ENCODE measurements at regions not wholly inside any gene's neighbourhood (a gene's known extent, or its start where the extent isn't known, plus 50 kb on each side); places are given as distances from the start of the nearest gene placed in this dataset.

DNA sequence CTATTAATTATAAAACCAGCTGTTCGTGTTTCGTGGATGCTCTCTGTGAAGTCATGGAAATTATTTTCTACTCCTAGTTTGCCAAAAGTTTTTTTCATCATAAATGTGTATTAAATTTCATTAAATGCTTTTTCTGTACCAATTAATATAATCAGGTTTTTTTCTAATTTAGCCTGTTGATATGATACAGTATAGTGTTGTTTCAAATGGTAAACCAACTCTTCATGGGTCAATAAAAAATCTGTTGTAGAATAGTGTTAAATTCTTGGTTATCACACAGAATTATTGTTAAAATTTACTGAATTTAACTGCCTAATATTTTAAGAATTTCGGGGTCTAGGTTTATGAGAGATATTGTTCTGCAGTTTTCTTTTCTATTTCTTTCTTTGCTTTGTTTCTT, 505.9 kb upstream of the MANEA start:
- Histone ChIP-seq H2BK15ac (ENCODE audit: low read length) (no peak overlapping the region), H3K4me1 (replicated peaks in 1 of 4; ENCODE audit: control insufficient read depth in 3 of 4, insufficient read depth in 4 of 4, low read length in 3 of 4) (no peaks in the 10 kb centered on the region), H4K20me1 (replicated peaks in 1 of 2; ENCODE audit: control insufficient read depth in 1 of 2, insufficient read depth in 2 of 2, low read length in 2 of 2) (no peaks in the 10 kb centered on the region), H3K4ac (replicated peaks; ENCODE audit: insufficient read length, low read depth, low read length) (no peak overlapping the region), H3K18ac (ENCODE audit: extremely low read depth, low read length) (no peak overlapping the region), H3K9ac (replicated peaks in 1 of 4; ENCODE audit: extremely low read depth in 1 of 4, low read depth in 3 of 4, low read length in 3 of 4) (no peak overlapping the region), H2BK12ac (ENCODE audit: low read depth, low read length) (no peak overlapping the region), H3K56ac (replicated peaks; ENCODE audit: insufficient read length, low read depth, low read length) (no peak overlapping the region), H2AK5ac (ENCODE audit: low read depth, low read length) (no peak overlapping the region), H3K14ac (ENCODE audit: insufficient read length) (no peak overlapping the region), H4K8ac (ENCODE audit: extremely low read depth, insufficient read depth, low read length) (no peak overlapping the region), H4K5ac (ENCODE audit: insufficient read length, low read depth, low read length) (no peak overlapping the region), H3K27ac (ENCODE audit: low read depth, low read length) (no peak overlapping the region), H2BK5ac (ENCODE audit: low read depth, low read length) (no peak overlapping the region), H2AFZ (ENCODE audit: low read length) (no peak overlapping the region), H3K79me1 (ENCODE audit: low read depth, low read length) (no peaks in the 10 kb centered on the region), H3K36me3 (ENCODE audit: control insufficient read depth in 2 of 4, insufficient read depth in 4 of 4, low read length in 3 of 4) (no peaks in the 10 kb centered on the region), H3K23ac (ENCODE audit: insufficient read length) (no peak overlapping the region), H3K9me3 (ENCODE audit: insufficient read depth in 2 of 2, low read depth in 1 of 2, low read length in 1 of 2) (no peaks in the 10 kb centered on the region), H2BK20ac (ENCODE audit: low read length) (no peak overlapping the region), H2BK120ac (replicated peaks; ENCODE audit: low read depth, low read length) (no peak overlapping the region), H3K27me3 (replicated peaks in 1 of 4; ENCODE audit: control insufficient read depth in 3 of 4, extremely low read depth in 1 of 4, insufficient read depth in 3 of 4, low read length in 3 of 4) (no peaks in the 10 kb centered on the region), H4K91ac (replicated peaks; ENCODE audit: insufficient read length, low read length) (no peak overlapping the region), H3K23me2 (ENCODE audit: low read depth, low read length) (no peaks in the 10 kb centered on the region), H3K4me3 (ENCODE audit: extremely low read depth in 1 of 4, insufficient read depth in 2 of 4, low read depth in 3 of 4, low read length in 4 of 4) (no peak overlapping the region), H3K79me2 (ENCODE audit: control insufficient read depth in 1 of 2, insufficient read depth in 2 of 2, low read length in 2 of 2) (no peaks in the 10 kb centered on the region), H3K4me2 (ENCODE audit: insufficient read depth in 1 of 2, low read depth in 2 of 2, low read length in 2 of 2) (no peak overlapping the region)
- FAIRE-seq (no peak), DNase-seq (ENCODE audit: low read depth in 1 of 2, low spot score in 2 of 2) (no peak)
- TF ChIP-seq ASH2L (IDR thresholded peaks at IDR 0.05; ENCODE audit: low read length), result no peak
- ChIA-PET CTCF (ENCODE audit: partially characterized antibody) (no interaction called here), POLR2A (ENCODE audit: partially characterized antibody) (no interaction called here)
- WGBS, 2 experiments (ENCODE audit: extremely low coverage in 1 of 2, insufficient coverage in 1 of 2, insufficient read length in 1 of 2, insufficient replicate concordance in 2 of 2, low coverage in 1 of 2, low lambda C conversion rate in 2 of 2, missing lambda C conversion rate in 1 of 2), result 92% methylated on average over 3 of the region's 3 CpGs; no CpG with 5 or more reads in 1 of the 2 experiments
